Uterus (tissue), 3 donors: ENCODE measurements at regions not wholly inside any gene's neighbourhood (a gene's known extent, or its start where the extent isn't known, plus 50 kb on each side); places are given as distances from the start of the nearest gene placed in this dataset.
"Not testable (repeated sequence)": the region's sequence is repeated elsewhere in the genome, so short reads cannot be mapped to it uniquely, and the experiment has no call there.

Source experiments
- DNase-seq, 2 donors: peaks; one replicate each; pipeline ENCODE4 v3.0.0-alpha.2; 2019 to 2020
- H3K27ac ChIP-seq, 2 donors: fragments of 200-600 bp; sonication (generic); 1 replicate in 1 of 2; 2 replicates in 1 of 2; pipeline ENCODE4 v1.5.1; 2016 to 2018
- H3K27me3 ChIP-seq, 2 donors: fragments of 200-600 bp; sonication (generic); one replicate each; pipeline ENCODE4 v1.5.1; 2018 to 2019; ENCODE audit warnings: control low read depth in 1 of 2
- H3K36me3 ChIP-seq, 2 donors: fragments of 200-600 bp; sonication (generic); one replicate each; pipeline ENCODE4 v1.5.1; 2019; ENCODE audit warnings: control low read depth in 1 of 2
- H3K4me1 ChIP-seq, 2 donors: fragments of 200-600 bp; sonication (generic); one replicate each; pipeline ENCODE4 v1.5.1; 2018 to 2019; ENCODE audit warnings: control low read depth in 1 of 2
- H3K4me3 ChIP-seq, 2 donors: fragments of 200-600 bp; sonication (generic); 1 replicate in 1 of 2; 2 replicates in 1 of 2; pipeline ENCODE4 v1.5.1; 2018 to 2019; ENCODE audit warnings: mild to moderate bottlenecking in 1 of 2
- H3K9me3 ChIP-seq, 2 donors: fragments of 200-600 bp; sonication (generic); one replicate each; pipeline ENCODE4 v1.5.1; 2019; ENCODE audit warnings: control low read depth in 1 of 2
- POLR2A ChIP-seq, 2 donors: fragments of 450-650 bp; IDR thresholded peaks; one replicate each; pipeline ENCODE4 v1.6.1; 2016; ENCODE audit warnings: antibody characterized with exemption in 2 of 2, mild to moderate bottlenecking in 1 of 2, moderate library complexity in 1 of 2
- intact Hi-C: fragments of 100-400 bp; cut with DNase I; formaldehyde crosslinking; loops from one replicate; pipeline ENCODE4 v1.15.1; 2023; ENCODE audit warnings: low total_unique reads
- TF ChIP-seq, protein P1 (sequence below), 4 experiments: fragments of 200-600 bp in 2 of 4; fragments of 450-650 bp in 2 of 4; sonication (generic) in 2 of 4; IDR thresholded peaks; one replicate each; pipeline ENCODE4 v1.5.1; 2016 to 2019; ENCODE audit warnings: antibody characterized with exemption in 4 of 4, mild to moderate bottlenecking in 2 of 4, moderate library complexity in 1 of 4
- donor health status: DM: yes; HTN: yes; CAD: no.

DNA sequence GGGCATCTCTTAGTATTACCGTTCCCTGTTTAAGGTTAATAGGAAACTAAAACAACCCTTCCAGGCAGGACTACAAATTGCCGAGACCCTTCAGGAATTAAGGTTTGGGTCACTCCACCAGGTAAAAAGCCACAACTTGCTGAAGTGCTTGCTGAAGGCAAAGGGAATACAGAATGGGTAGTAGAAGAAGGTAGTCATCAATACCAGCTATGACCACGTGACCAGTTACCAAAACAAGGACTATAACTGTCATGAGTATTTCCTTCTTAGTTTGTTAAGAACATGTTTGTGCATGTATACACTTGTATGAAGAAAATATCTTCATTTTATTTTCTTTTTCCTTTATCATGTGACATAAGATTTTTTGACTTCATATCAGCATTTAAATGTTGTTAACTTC, 578.7 kb upstream of the FBXO33 start:
- H3K4me3 ChIP-seq, result no peak overlapping the region
- DNase-seq, result no peak
- no peaks in the 10 kb centered on the region for H3K27me3 ChIP-seq
- intact Hi-C loops, result no loop called here
- TF ChIP-seq, protein P1, sequence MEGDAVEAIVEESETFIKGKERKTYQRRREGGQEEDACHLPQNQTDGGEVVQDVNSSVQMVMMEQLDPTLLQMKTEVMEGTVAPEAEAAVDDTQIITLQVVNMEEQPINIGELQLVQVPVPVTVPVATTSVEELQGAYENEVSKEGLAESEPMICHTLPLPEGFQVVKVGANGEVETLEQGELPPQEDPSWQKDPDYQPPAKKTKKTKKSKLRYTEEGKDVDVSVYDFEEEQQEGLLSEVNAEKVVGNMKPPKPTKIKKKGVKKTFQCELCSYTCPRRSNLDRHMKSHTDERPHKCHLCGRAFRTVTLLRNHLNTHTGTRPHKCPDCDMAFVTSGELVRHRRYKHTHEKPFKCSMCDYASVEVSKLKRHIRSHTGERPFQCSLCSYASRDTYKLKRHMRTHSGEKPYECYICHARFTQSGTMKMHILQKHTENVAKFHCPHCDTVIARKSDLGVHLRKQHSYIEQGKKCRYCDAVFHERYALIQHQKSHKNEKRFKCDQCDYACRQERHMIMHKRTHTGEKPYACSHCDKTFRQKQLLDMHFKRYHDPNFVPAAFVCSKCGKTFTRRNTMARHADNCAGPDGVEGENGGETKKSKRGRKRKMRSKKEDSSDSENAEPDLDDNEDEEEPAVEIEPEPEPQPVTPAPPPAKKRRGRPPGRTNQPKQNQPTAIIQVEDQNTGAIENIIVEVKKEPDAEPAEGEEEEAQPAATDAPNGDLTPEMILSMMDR (IDR thresholded peaks at IDR 0.05), result no peak
- TF ChIP-seq POLR2A (IDR thresholded peaks at IDR 0.05), result no peak
- H3K4me1 ChIP-seq, result no peaks in the 10 kb centered on the region
- H3K9me3 ChIP-seq, result peaks cover 0 to under 1% of the 10 kb centered on the region in 2 donors
- H3K36me3 ChIP-seq, result no peaks in the 10 kb centered on the region
- H3K27ac ChIP-seq, result no peak overlapping the region

GRCh38 chr14:40009771-40010170, 577.5 kb upstream of the FBXO33 start:
- Histone ChIP-seq H3K9me3 (peaks cover 0 to 3% of the 10 kb centered on the region in 2 donors), H3K4me3 (no peak overlapping the region), H3K27ac (no peak overlapping the region), H3K4me1 (no peaks in the 10 kb centered on the region), H3K27me3 (no peaks in the 10 kb centered on the region), H3K36me3 (no peaks in the 10 kb centered on the region)
- intact Hi-C loops, result no loop called here
- no peak for TF ChIP-seq POLR2A (IDR thresholded peaks at IDR 0.05)
- TF ChIP-seq, protein P1 (IDR thresholded peaks at IDR 0.05), result no peak
- DNase-seq, result no peak

DNA sequence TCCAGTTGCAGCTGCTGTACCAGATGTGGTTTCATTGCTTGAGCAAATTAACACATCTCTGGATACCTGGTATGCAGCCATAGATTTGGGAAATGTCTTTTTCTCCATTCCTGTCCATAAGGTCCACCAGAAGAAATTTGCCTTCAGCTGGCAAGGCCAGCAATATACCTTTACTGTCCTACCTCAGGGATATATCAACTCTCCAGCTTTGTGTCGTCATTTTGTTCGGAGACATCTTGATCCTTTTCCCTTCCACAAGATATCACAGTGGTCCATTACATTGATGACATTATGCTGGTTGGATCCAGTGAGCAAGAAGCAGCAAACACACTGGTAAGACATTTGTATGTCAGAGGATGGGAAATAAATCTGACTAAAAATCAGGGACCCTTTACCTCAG, 576.1 kb upstream of the FBXO33 start:
- H3K9me3 ChIP-seq, H3K4me1 ChIP-seq, DNase-seq, H3K27me3 ChIP-seq, H3K27ac ChIP-seq, H3K36me3 ChIP-seq, H3K4me3 ChIP-seq, intact Hi-C loops: not testable (repeated sequence)

GRCh38 chr14:40004871-40005500, 572.8 kb upstream of the FBXO33 start:
- H3K9me3 ChIP-seq, result peaks cover 0 to 3% of the 10 kb centered on the region in 2 donors
- H3K36me3 ChIP-seq, result no peaks in the 10 kb centered on the region
- intact Hi-C loops, result no loop called here
- H3K4me1 ChIP-seq, result no peaks in the 10 kb centered on the region
- TF ChIP-seq, protein P1 (IDR thresholded peaks at IDR 0.05), result no peak
- no peak for TF ChIP-seq POLR2A (IDR thresholded peaks at IDR 0.05)
- H3K27me3 ChIP-seq, result no peaks in the 10 kb centered on the region
- H3K4me3 ChIP-seq, result no peak overlapping the region
- DNase-seq, result no peak
- no peak overlapping the region for H3K27ac ChIP-seq

GRCh38 chr14:40003773-40004172, 571.5 kb upstream of the FBXO33 start:
- intact Hi-C loops, result no loop called here

More at GRCh38 chr14:40003773-40004172, 571.5 kb upstream of the FBXO33 start:
- Histone ChIP-seq H3K27me3 (no peaks in the 10 kb centered on the region), H3K4me3 (no peak overlapping the region), H3K4me1 (no peaks in the 10 kb centered on the region), H3K9me3 (peaks cover 0 to 3% of the 10 kb centered on the region in 2 donors), H3K36me3 (no peaks in the 10 kb centered on the region), H3K27ac (no peak overlapping the region)
- no peak for TF ChIP-seq POLR2A (IDR thresholded peaks at IDR 0.05)
- TF ChIP-seq, protein P1 (IDR thresholded peaks at IDR 0.05), result no peak
- DNase-seq, result no peak
